B cell (primary cell): ENCODE measurements at regions not wholly inside any gene's neighbourhood (a gene's known extent, or its start where the extent isn't known, plus 50 kb on each side); places are given as distances from the start of the nearest gene placed in this dataset.

Experiments used
- ATAC-seq: fragments of 200-7000 bp; cut with Tn5 transposase; one replicate; pipeline ENCODE4 v1.10.0; 2021; ENCODE audit warnings: low read depth, mild to moderate bottlenecking, moderate number of reproducible peaks, moderate library complexity
- CTCF ChIA-PET: fragments of 350-600 bp; sonication (Branson Sonifier 250); formaldehyde crosslinking; loops from one replicate; lab custom pipeline; 2021; ENCODE audit warnings: antibody characterized with exemption, inconsistent platforms; lab: Charles Lee
- POLR2A ChIA-PET: fragments of 350-600 bp; sonication (Branson Sonifier 250); formaldehyde crosslinking; loops from one replicate; lab custom pipeline; 2021; ENCODE audit warnings: antibody characterized with exemption; lab: Charles Lee
- DNase-seq: peaks from one replicate; pipeline ENCODE4 v3.0.0; 2013
- H2AFZ ChIP-seq: 2 replicates; pipeline ENCODE4 v1.6.1; 2012; ENCODE audit warnings: mild to moderate bottlenecking, low read depth, low read length; ENCODE audit not compliant: insufficient read depth, poor library complexity, severe bottlenecking
- H3K27ac ChIP-seq, 2 donors: 1 replicate in 1 of 2; 2 replicates in 1 of 2; pipeline ENCODE4 v1.5.1; 2012 to 2013; ENCODE audit warnings: low read length in 2 of 2, mild to moderate bottlenecking in 2 of 2, moderate library complexity in 1 of 2
- H3K27me3 ChIP-seq, 4 experiments: fragments of 200-600 bp in 1 of 4; sonication (generic) in 1 of 4; replicated peaks in 1 of 4; 1 replicate in 2 of 4; 2 replicates in 2 of 4; pipeline versions ENCODE4 v1.6.1 to v1.7.0; 2013 to 2016; ENCODE audit warnings: low read length in 3 of 4, mild to moderate bottlenecking in 2 of 4, mixed read lengths in 1 of 4, moderate library complexity in 1 of 4; ENCODE audit not compliant: insufficient read depth in 4 of 4, control insufficient read depth in 3 of 4; ENCODE audit errors: control extremely low read depth in 1 of 4
- H3K36me3 ChIP-seq, 2 experiments: replicated peaks in 1 of 2; 1 replicate in 1 of 2; 2 replicates in 1 of 2; pipeline versions ENCODE4 v1.6.1 to v1.7.1; 2013; ENCODE audit warnings: low read length in 1 of 2; ENCODE audit not compliant: insufficient read depth in 2 of 2, control insufficient read depth in 1 of 2; ENCODE audit errors: control extremely low read depth in 1 of 2, extremely low read depth in 1 of 2
- H3K4me1 ChIP-seq, 2 donors: fragments of 200-600 bp in 1 of 2; sonication (generic) in 1 of 2; 1 replicate in 1 of 2; 2 replicates in 1 of 2; pipeline versions ENCODE4 v1.5.1 to v1.6.1; 2013 to 2017; ENCODE audit warnings: low read length in 2 of 2; ENCODE audit not compliant: control insufficient read depth in 2 of 2, insufficient read depth in 2 of 2
- H3K4me2 ChIP-seq: replicated peaks from 2 replicates; pipeline ENCODE3; 2012; ENCODE audit warnings: mild to moderate bottlenecking, low read depth, low read length; ENCODE audit not compliant: poor library complexity, severe bottlenecking
- H3K4me3 ChIP-seq, 5 experiments: fragments of 200-600 bp in 1 of 5; sonication (generic) in 1 of 5; 1 replicate in 3 of 5; 2 replicates in 2 of 5; pipeline versions ENCODE4 v1.5.1 to v1.7.0; 2011 to 2016; ENCODE audit warnings: low read length in 4 of 5, mild to moderate bottlenecking in 4 of 5, low read depth in 2 of 5, control low read depth in 1 of 5, moderate library complexity in 1 of 5; ENCODE audit not compliant: insufficient read depth in 1 of 5; ENCODE audit errors: control extremely low read depth in 1 of 5, extremely low read depth in 1 of 5
- H3K79me2 ChIP-seq: fragments of 200-600 bp; sonication (generic); one replicate; pipeline ENCODE4 v1.6.0; 2016; ENCODE audit warnings: low read length; ENCODE audit not compliant: control insufficient read depth, insufficient read depth
- H3K9ac ChIP-seq: fragments of 200-600 bp; sonication (generic); 2 replicates; pipeline ENCODE4 v1.6.1; 2017; ENCODE audit warnings: mild to moderate bottlenecking, low read length, moderate library complexity
- H3K9me3 ChIP-seq, 3 donors: one replicate each; pipeline versions ENCODE4 v1.6.1 to v1.7.1; 2013; ENCODE audit warnings: low read length in 2 of 3; ENCODE audit not compliant: control insufficient read depth in 2 of 3, insufficient read depth in 1 of 3; ENCODE audit errors: control extremely low read depth in 1 of 3
- H4K20me1 ChIP-seq: 2 replicates; pipeline ENCODE4 v1.6.0; 2012; ENCODE audit warnings: mild to moderate bottlenecking, low read length; ENCODE audit not compliant: insufficient read depth, control insufficient read depth, poor library complexity, severe bottlenecking
- H3K27ac Mint-ChIP-seq: one replicate; pipeline ENCODE4 v1.8.0; 2021; ENCODE audit warnings: mixed read lengths
- H3K27me3 Mint-ChIP-seq: one replicate; pipeline ENCODE4 v1.8.0; 2021; ENCODE audit warnings: mixed read lengths
- H3K4me1 Mint-ChIP-seq: one replicate; pipeline ENCODE4 v1.8.0; 2021; ENCODE audit warnings: mixed read lengths
- H3K4me3 Mint-ChIP-seq: one replicate; pipeline ENCODE4 v1.8.0; 2021; ENCODE audit warnings: mixed read lengths
- H3K9me3 Mint-ChIP-seq: one replicate; pipeline ENCODE4 v1.8.0; 2022; ENCODE audit warnings: mixed read lengths; ENCODE audit not compliant: insufficient read depth
- EZH2 ChIP-seq: IDR thresholded peaks from 2 replicates; pipeline ENCODE4 v1.6.1; 2012; ENCODE audit warnings: borderline replicate concordance, low read depth, mild to moderate bottlenecking, moderate library complexity, low read length; ENCODE audit not compliant: insufficient read depth, poor library complexity, severe bottlenecking
- WGBS: methylation state at CpG from one replicate; pipeline ENCODE4 v1.1.5; 2013; ENCODE audit warnings: missing lambda C conversion rate; ENCODE audit not compliant: insufficient coverage; 5-methylcytosine and 5-hydroxymethylcytosine counted together
- intact Hi-C: fragments of 100-400 bp; cut with micrococcal nuclease; formaldehyde crosslinking; loops from one replicate; pipeline ENCODE4 v1.10.0; 2022

- whole genome bisulfite sequencing: no CpG with 5 or more reads among the region's 1 CpG
- H3K27ac ChIP-seq: no peak overlapping the region
- ATAC-seq (no peak), DNase-seq (no peak)
- POLR2A ChIA-PET: no interaction called here
- no peaks in the 10 kb centered on the region for H3K36me3 ChIP-seq
- no peak overlapping the region for H3K9ac ChIP-seq
- Mint-ChIP-seq H3K27ac (no peak overlapping the region), H3K4me1 (no peaks in the 10 kb centered on the region), H3K27me3 (no peaks in the 10 kb centered on the region), H3K9me3 (no peaks in the 10 kb centered on the region), H3K4me3 (no peak overlapping the region)
- intact Hi-C loops: loop anchor here (10.0 kb wide), 1 partner anchor 852 kb away; no protein-coding TSS in a partner anchor
- H3K27me3 ChIP-seq: no peaks in the 10 kb centered on the region
- no peak overlapping the region for H3K4me2 ChIP-seq
- H3K79me2 ChIP-seq: no peaks in the 10 kb centered on the region
- no peak for TF ChIP-seq EZH2
- CTCF ChIA-PET: no interaction called here
- no peaks in the 10 kb centered on the region for H4K20me1 ChIP-seq
- H3K4me3 ChIP-seq: no peak overlapping the region
- H3K9me3 ChIP-seq: no peaks in the 10 kb centered on the region
- no peaks in the 10 kb centered on the region for H3K4me1 ChIP-seq
- H2AFZ ChIP-seq: no peak overlapping the region
Observed at GRCh38 chrY:7816567-7816966, 905.0 kb upstream of the AMELY start.

GRCh38 chrY:7815921-7816320 lies 904.4 kb upstream of the AMELY start:
- no peaks in the 10 kb centered on the region for H3K79me2 ChIP-seq
- DNase-seq (no peak), ATAC-seq (no peak)
- H3K27me3 ChIP-seq: no peaks in the 10 kb centered on the region
- no peaks in the 10 kb centered on the region for H3K36me3 ChIP-seq
- no peaks in the 10 kb centered on the region for H4K20me1 ChIP-seq
- H3K9ac ChIP-seq: no peak overlapping the region
- no peaks in the 10 kb centered on the region for H3K9me3 ChIP-seq
- H3K4me2 ChIP-seq: no peak overlapping the region
- H3K4me1 ChIP-seq: no peaks in the 10 kb centered on the region
- no peak overlapping the region for H2AFZ ChIP-seq
- intact Hi-C loops: loop anchor here (10.0 kb wide), 1 partner anchor 851 kb away; no protein-coding TSS in a partner anchor
- H3K27ac ChIP-seq: no peak overlapping the region
- H3K27me3 Mint-ChIP-seq: no peaks in the 10 kb centered on the region
- ChIA-PET CTCF (no interaction called here), POLR2A (no interaction called here)
- no peaks in the 10 kb centered on the region for H3K4me1 Mint-ChIP-seq
- no peak overlapping the region for H3K4me3 Mint-ChIP-seq
- H3K27ac Mint-ChIP-seq: no peak overlapping the region
- H3K9me3 Mint-ChIP-seq: no peaks in the 10 kb centered on the region
- no peak overlapping the region for H3K4me3 ChIP-seq
- TF ChIP-seq EZH2: no peak
